ENCODE measurements at regions not wholly inside any gene's neighbourhood (a gene's known extent, or its start where the extent isn't known, plus 50 kb on each side); places are given as distances from the start of the nearest gene placed in this dataset.

DNA sequence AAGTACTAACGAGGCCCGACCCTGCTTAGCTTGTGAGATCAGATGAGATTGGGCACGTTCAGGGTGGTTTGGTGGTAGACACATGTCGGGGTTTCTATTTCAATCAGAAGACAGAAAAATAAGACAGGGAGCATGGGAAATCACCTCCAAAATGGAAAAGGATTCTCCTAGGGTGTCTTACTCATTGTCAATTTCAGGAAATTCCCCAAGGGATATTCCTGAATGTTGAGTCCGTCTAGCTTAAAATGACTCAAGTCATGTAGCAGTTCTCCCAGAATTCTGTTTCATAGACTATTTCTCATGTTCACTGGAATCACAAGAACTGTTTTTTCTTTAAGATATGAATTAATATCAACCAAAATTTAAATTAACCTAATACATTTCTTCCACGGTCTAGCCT, 380.1 kb downstream of the EFNB2 start:
- no peak overlapping the region for H3K4me3 ChIP-seq (ENCODE audit: low read depth in 1 of 2, low read length in 1 of 2)
- H3K9me3 ChIP-seq: no peaks in the 10 kb centered on the region
- no peak overlapping the region for H3K27ac ChIP-seq
- H3K4me1 ChIP-seq (ENCODE audit: control insufficient read depth in 1 of 2, insufficient read depth in 1 of 2, low read depth in 1 of 2, low read length in 1 of 2): no peaks in the 10 kb centered on the region
- no peak for TF ChIP-seq CTCF (IDR thresholded peaks at IDR 0.05)
- no peaks in the 10 kb centered on the region for H3K36me3 ChIP-seq
- H3K27me3 ChIP-seq: no peaks in the 10 kb centered on the region

DNA sequence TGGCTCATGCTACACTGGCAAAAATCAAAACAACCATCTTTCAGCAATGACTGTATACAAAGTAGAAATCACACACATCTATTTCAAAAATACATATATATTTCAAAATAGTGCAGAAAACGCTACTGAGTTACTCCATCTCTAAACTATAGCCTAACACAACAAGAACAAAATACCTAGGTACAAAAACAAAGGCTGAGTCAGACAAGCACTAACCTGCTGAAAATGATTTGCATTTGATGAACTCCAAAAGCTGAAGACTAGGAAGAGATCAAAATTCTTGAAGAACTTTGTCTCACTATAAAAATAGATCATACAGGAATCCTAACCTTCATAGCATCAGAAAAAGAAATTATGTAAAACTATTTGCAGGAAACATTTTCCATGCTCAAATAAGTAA, 381.6 kb downstream of the EFNB2 start:
- H3K27me3 ChIP-seq: no peaks in the 10 kb centered on the region
- TF ChIP-seq CTCF (IDR thresholded peaks at IDR 0.05): no peak
- no peak overlapping the region for H3K27ac ChIP-seq
- no peak overlapping the region for H3K4me3 ChIP-seq (ENCODE audit: low read depth in 1 of 2, low read length in 1 of 2)
- no peaks in the 10 kb centered on the region for H3K4me1 ChIP-seq (ENCODE audit: control insufficient read depth in 1 of 2, insufficient read depth in 1 of 2, low read depth in 1 of 2, low read length in 1 of 2)
- H3K36me3 ChIP-seq: no peaks in the 10 kb centered on the region
- H3K9me3 ChIP-seq: no peaks in the 10 kb centered on the region

DNA sequence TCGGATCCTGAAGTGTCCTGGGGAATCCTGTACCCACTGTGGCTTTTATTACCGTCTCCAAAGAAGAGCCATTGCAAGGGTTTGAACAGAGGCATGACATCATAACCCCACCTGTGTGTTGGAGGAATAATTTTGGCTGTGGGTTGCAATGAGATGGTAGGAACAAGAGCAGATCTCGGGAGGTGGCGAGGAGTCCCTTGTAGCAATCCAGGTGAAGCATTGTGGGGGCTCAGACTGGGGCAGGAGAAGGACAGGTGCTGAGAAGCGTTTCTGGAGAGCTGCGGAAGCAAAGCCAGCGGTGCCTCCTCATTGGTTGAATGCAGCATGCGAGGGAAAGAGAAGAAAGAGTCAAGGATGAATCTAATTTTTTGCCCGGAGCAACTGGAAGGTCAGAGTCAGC, 382.4 kb downstream of the EFNB2 start:
- Histone ChIP-seq H3K4me3 (ENCODE audit: low read depth in 1 of 2, low read length in 1 of 2) (no peak overlapping the region), H3K27ac (no peak overlapping the region), H3K36me3 (no peaks in the 10 kb centered on the region), H3K4me1 (ENCODE audit: control insufficient read depth in 1 of 2, insufficient read depth in 1 of 2, low read depth in 1 of 2, low read length in 1 of 2) (no peaks in the 10 kb centered on the region), H3K9me3 (no peaks in the 10 kb centered on the region), H3K27me3 (no peaks in the 10 kb centered on the region)
- TF ChIP-seq CTCF (IDR thresholded peaks at IDR 0.05): no peak

DNA sequence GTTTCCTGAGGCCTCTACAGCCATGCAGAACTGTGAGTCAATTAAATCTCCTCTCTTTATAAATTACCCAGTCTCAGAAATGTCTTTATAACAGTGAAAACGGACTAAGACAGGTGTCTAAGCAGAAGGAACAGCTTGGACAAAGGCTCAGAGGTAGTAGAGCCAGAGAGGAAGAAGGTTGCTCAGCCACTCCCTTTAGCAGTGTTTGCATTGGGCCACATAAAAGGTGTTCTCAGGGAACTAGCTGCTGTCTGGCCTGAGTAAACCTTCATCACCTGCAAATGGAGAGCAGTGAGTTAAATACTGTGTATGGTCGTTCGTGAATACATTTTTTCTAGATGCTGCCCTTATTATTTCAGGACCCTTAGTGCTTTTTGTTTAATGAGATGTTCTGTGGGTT, 383.4 kb downstream of the EFNB2 start:
- Histone ChIP-seq H3K27ac (no peak overlapping the region), H3K36me3 (no peaks in the 10 kb centered on the region), H3K9me3 (no peaks in the 10 kb centered on the region), H3K4me1 (ENCODE audit: control insufficient read depth in 1 of 2, insufficient read depth in 1 of 2, low read depth in 1 of 2, low read length in 1 of 2) (no peaks in the 10 kb centered on the region), H3K27me3 (no peaks in the 10 kb centered on the region), H3K4me3 (ENCODE audit: low read depth in 1 of 2, low read length in 1 of 2) (no peak overlapping the region)
- no peak for TF ChIP-seq CTCF (IDR thresholded peaks at IDR 0.05)

- no peak overlapping the region for H3K4me3 ChIP-seq (ENCODE audit: low read depth in 1 of 2, low read length in 1 of 2)
- H3K9me3 ChIP-seq: no peaks in the 10 kb centered on the region
- no peak overlapping the region for H3K27ac ChIP-seq
- H3K27me3 ChIP-seq: no peaks in the 10 kb centered on the region
- H3K36me3 ChIP-seq: no peaks in the 10 kb centered on the region
- no peaks in the 10 kb centered on the region for H3K4me1 ChIP-seq (ENCODE audit: control insufficient read depth in 1 of 2, insufficient read depth in 1 of 2, low read depth in 1 of 2, low read length in 1 of 2)
- no peak for TF ChIP-seq CTCF (IDR thresholded peaks at IDR 0.05)
These were observed 384.3 kb downstream of the EFNB2 start for GRCh38 chr13:106151056-106151699.

Data from neutrophil (primary cell).